ENCODE measurements at regions not wholly inside any gene's neighbourhood (a gene's known extent, or its start where the extent isn't known, plus 50 kb on each side); places are given as distances from the start of the nearest gene placed in this dataset.

DNA sequence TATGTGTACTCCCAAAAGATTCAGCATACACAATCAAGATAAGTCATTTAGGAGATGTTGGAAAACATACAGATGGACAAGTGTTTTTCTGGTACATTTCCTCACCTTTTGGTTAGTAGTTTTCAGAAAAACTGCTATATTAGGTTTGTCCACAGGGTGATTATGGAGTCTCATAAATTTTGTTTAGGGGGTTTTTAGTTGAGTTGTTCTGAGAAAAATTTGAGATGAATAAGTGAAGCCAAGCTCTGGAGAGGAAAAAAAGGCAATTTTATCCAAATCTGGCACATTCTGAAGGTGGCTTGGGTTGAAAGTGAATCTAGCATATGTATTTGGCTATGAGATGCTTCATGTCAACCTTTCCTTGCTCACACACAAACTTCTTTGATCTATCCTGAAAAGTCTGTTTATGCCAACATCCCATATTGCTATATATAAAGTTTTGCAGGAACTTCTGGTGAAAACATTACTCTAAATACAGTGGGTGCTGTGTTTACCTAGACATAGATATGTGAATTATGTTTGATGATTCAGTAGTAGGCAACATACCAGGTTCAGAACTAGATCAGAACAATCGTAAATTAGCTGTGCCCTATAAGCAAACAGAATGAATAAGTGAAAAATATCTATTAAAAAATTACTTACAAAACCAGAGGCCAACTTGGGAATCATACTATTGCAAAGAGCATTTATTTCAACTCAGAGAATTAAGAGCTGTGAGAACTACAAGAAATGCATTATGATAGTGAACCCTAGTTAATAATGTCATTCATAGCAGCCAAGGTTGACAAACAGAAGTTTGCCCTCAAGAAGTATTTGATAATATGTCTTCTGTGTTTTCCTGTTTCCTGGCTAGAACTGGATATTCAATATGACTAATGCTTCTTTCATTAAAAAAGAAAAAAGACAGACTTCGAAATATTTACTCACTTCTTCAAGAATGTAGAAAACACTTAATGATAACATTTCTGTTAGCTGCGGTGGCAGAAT lies 552.0 kb downstream of the IRS1 start:
- no peak overlapping the region for H3K4me3 ChIP-seq (ENCODE audit: low read length)
- no peak for TF ChIP-seq ZNF274 (IDR thresholded peaks at IDR 0.05; ENCODE audit: low read depth, low read length)

DNA sequence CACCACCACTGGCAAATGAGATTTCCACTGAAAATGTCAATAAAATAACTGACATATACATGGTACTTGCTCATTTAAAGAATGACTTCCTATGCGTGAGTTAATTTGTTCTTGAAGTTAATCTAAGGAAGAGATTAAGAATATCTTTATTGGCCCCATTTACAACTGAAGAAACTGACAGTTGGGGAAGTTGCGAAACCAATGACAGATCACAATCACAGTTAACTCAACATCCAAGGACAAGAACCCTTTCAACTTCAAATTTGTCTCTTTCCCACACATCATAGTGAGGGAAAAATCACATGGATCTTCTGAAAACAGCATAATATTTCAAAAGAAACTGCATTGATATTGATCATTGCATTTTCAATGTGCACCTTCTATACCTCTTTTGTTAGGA lies 565.4 kb downstream of the IRS1 start:
- no peak overlapping the region for H3K4me3 ChIP-seq (ENCODE audit: low read length)
- TF ChIP-seq ZNF274 (IDR thresholded peaks at IDR 0.05; ENCODE audit: low read depth, low read length) = no peak

DNA sequence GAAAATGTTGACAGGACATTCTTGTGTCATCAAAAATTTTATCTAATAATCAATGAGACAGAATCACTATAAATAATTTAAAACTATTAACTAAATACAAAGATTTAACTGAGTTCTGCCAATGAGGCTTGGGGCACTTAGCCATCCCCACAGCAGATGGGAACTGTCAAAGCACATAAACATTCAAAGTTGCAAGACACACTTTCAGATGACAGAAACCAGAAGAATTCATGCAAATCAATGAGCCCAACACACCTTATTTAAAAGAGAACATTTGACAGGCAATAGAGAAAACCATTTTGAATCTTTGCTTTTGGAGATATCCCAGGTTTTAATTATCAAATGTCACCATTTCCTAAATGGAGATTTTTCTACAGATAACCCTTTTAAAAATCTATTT lies 566.2 kb downstream of the IRS1 start:
- H3K4me3 ChIP-seq (ENCODE audit: low read length) = no peak overlapping the region
- no peak for TF ChIP-seq ZNF274 (IDR thresholded peaks at IDR 0.05; ENCODE audit: low read depth, low read length)

DNA sequence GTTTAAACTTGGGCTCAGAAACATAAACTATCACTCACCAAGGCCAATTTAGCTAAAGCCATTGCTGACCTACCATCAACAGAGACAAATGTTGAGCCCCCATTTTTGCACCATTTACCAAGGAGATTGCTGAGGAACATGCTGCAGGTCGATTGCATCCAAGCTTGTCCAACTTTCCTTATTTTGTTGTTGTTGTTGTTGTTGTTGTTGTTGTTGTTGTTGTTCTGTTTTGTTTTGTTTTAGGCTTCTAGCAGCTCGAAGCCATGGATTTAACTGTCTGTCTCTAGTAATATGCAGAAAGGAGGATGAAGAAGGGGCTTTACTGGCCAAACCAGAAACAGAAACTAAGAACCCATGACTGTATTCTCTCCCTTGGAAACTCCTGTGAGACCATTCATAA lies 571.5 kb downstream of the IRS1 start:
- H3K4me3 ChIP-seq (ENCODE audit: low read length) = no peak overlapping the region
- TF ChIP-seq ZNF274 (IDR thresholded peaks at IDR 0.05; ENCODE audit: low read depth, low read length) = no peak

DNA sequence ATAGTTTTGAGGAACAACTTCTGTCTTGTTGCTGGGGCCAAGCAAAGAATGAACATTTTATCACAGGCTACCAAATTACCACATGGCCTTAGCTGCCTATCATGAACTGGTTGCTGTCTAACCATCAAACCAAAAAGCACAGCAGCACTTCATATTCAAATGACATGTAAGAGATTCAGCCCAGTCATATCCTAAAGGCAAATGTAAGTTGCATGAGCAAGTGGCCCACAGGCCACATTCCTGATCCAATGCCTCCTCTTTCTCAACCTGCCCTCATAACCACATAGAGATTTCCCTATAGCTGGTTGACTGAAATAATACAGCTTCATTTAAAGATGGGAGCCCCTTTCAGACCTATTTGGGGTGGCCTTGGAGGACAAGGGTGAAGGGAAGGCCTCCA lies 572.3 kb downstream of the IRS1 start:
- TF ChIP-seq ZNF274 (IDR thresholded peaks at IDR 0.05; ENCODE audit: low read depth, low read length) = no peak
- no peak overlapping the region for H3K4me3 ChIP-seq (ENCODE audit: low read length)

DNA sequence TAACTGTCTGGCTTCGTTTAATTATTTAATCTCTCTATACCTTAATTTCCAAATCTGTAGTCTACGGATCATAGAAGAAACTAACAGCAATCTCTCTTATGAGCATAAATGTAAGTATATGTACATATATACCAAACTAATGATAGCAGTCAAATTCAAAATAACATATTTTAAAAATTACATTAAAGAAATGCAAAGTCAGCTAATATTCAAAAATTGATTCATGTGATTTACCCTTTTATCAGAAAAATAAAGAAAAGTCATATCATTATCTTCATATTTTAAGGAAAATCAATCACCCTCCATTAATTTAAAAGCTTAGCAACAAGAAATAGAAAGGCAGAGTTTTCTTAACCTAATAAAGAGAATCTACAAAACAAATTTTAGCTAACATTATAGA lies 575.9 kb downstream of the IRS1 start:
- no peak for TF ChIP-seq ZNF274 (IDR thresholded peaks at IDR 0.05; ENCODE audit: low read depth, low read length)
- no peak overlapping the region for H3K4me3 ChIP-seq (ENCODE audit: low read length)

DNA sequence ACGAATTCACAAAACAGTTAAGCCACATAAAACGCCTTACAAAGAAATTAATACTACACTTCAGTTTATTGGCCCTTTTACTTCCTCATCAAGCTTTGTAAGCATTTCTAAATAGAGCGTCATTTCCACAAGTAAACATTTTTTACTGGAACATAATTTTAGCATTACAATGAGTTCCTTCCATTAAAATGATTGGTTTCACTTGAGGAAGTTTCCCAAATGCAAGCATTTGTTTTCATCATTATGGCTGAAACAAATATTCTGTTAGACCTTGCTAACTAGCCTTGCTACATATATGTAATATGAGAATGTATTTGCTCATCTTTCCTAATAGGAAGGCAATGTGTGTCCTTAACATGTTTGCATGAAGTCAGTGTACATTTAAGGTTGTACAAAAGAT lies 579.1 kb downstream of the IRS1 start:
- H3K4me3 ChIP-seq (ENCODE audit: low read length) = no peak overlapping the region
- TF ChIP-seq ZNF274 (IDR thresholded peaks at IDR 0.05; ENCODE audit: low read depth, low read length) = no peak

DNA sequence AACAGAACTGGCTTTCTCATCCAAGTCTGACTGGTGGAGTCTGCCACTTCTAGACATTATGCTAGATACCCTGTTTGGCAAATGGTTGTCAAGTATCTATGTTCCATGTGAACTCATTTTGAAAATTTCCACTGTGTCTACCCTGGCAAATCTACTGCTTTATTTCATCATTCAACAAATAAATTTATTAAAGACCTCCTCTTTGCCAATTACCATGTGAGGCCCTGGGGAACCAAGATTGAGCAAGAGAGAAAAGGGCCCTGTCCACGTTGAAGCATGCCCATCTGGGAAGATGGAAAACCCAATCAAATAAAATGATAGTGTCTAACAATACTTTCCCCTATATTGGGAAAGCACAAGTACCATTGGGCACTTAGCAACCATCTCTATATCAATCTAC lies 582.4 kb downstream of the IRS1 start:
- TF ChIP-seq ZNF274 (IDR thresholded peaks at IDR 0.05; ENCODE audit: low read depth, low read length) = no peak
- no peak overlapping the region for H3K4me3 ChIP-seq (ENCODE audit: low read length)

DNA sequence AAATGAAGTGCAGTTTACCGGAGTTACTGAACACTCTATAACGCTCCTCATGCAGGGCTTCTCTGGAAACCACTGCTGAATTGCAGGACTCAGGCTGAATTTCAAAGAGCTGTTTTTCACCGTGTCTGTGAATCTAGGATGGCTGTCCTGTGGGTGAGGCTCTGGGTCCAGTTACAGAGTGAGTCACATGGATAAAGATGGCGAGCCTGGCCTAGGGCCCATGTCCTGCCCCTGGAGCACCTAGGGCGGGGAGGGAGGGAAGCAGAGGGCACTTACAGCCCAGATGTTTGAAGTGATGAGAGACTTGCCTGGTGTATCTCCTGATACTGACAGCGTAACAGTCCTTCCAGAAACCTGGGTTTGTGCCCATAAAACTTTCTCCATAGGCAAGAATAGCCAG lies 583.0 kb downstream of the IRS1 start:
- no peak for TF ChIP-seq ZNF274 (IDR thresholded peaks at IDR 0.05; ENCODE audit: low read depth, low read length)
- H3K4me3 ChIP-seq (ENCODE audit: low read length) = no peak overlapping the region

DNA sequence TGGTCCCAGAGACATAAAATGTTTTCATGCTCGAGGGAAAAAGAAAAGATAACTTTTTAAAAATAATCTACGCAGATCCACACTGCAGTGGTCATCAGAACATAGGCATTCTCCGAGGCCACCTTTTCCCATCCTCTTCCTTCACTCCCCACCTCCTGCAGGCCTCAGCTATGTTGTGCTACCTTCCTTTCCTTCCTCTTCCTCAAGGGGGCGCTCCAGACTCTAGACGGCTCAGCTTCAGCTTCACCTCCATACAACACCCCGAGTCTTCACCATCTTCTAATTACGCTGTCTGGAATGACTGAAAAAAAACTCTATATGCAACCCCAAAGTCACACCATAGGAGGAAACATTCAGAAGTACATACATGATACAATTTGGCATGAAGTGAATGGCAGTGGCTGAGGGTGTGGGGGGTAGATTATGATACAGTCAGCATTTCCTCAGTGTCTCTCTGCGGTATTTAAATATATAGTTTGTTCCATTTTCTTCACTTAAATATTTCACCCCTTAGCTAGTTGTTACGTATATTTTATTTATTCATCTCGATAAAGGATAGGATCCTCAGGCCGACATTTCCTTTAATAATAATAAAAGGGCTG lies 583.6 kb downstream of the IRS1 start:
- TF ChIP-seq ZNF274 (IDR thresholded peaks at IDR 0.05; ENCODE audit: low read depth, low read length) = no peak
- H3K4me3 ChIP-seq (ENCODE audit: low read length) = no peak overlapping the region

DNA sequence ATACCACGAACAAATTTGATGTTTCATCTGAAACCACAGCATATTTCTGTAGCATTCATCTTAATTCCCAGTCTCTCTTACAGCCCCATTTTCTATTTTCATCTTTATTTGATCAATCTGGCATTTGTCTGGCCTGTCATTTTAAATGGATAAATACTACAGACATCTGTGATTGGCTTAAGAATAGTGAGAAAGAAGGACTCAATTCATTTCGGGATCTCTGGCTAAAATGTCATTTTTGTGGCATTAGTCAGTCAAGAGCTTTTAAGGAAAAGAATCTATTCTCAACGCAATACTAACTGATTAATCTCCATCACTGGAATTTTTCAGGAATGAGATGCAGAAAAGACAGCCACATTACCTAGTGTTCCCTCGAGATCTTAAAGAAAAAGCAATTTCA lies 585.9 kb downstream of the IRS1 start:
- H3K4me3 ChIP-seq (ENCODE audit: low read length) = no peak overlapping the region
- TF ChIP-seq ZNF274 (IDR thresholded peaks at IDR 0.05; ENCODE audit: low read depth, low read length) = no peak

DNA sequence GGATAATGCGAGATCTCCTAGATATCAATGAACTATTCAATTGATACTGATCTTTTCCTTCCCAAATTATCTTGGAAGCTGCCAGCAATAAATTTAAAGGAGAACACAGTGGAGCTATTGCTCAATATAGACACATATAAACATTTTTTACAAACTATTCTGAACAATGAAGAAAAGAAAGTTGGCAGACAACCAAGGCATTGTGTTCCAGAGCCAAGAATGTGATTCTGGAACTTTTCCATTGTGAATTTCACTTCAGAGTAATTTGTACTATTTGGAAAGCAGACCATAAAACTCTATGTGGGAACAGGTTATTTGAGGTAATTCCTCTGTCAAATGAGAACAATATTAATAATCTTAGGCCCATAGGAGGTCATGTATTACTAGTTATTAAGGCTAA lies 588.2 kb downstream of the IRS1 start:
- H3K4me3 ChIP-seq (ENCODE audit: low read length) = no peak overlapping the region
- TF ChIP-seq ZNF274 (IDR thresholded peaks at IDR 0.05; ENCODE audit: low read depth, low read length) = no peak

DNA sequence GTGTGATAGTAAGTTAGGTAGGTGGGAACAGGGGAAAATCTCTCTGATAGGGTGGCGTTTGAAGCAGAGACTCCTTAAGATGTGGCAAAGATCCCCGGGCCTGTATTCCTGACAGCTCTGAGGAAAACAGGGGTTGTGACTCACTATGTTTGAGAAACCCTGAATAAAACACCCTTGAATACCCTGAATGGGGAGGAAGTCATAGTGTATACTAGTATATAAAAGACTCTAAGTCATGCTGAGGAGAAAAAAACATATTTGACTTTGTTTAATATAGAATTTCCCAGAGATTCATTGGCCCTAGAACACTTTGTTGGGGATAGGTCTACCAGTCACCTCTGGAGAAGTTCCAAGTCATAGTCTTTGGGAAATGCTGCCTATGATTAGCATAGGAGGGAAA lies 590.9 kb downstream of the IRS1 start:
- TF ChIP-seq ZNF274 (IDR thresholded peaks at IDR 0.05; ENCODE audit: low read depth, low read length) = no peak
- no peak overlapping the region for H3K4me3 ChIP-seq (ENCODE audit: low read length)

DNA sequence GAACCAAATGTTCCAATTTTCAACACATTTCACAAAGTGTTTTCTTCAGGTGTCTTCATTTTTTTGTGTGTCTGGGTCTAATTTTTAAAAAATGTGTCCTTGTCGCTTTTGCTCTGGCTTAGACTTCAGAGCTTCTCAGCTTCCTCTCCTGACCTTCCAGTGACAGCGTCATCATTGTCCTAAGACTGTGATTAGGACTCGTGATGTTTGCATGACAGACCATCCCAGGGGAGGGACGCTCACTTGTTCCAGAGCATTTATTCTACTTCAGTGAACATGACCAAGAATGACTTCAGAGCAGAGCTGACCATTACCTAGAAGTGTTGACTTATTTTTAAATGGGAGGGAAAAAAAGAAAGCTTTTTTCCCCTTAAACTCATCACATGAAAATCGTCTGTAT lies 591.9 kb downstream of the IRS1 start:
- H3K4me3 ChIP-seq (ENCODE audit: low read length) = no peak overlapping the region
- TF ChIP-seq ZNF274 (IDR thresholded peaks at IDR 0.05; ENCODE audit: low read depth, low read length) = no peak

DNA sequence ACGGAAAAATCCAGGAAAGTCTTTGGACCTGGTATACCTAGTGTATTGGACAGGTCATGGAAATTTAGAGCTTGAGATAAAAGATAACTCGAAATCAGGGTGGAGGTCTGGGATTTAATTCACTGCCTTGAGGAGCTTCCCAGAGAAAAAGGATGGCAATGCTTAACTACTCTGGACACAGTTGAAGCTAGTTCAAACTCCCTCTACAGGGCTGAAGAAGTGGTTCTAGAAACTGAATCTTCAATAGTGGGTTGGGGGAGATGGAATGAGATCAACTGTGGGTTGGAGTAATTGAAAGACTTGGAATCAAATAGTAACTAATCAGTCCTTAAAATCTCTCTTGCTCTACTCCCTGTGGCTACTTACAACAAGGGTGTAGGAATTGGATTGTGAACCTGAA lies 600.1 kb downstream of the IRS1 start:
- H3K4me3 ChIP-seq (ENCODE audit: low read length) = no peak overlapping the region
- TF ChIP-seq ZNF274 (IDR thresholded peaks at IDR 0.05; ENCODE audit: low read depth, low read length) = no peak

Data from GM08714 (cell line).